ENCODE measurements at regions not wholly inside any gene's neighbourhood (a gene's known extent, or its start where the extent isn't known, plus 50 kb on each side); places are given as distances from the start of the nearest gene placed in this dataset.

- Histone ChIP-seq H3K36me3 (ENCODE audit: control insufficient read depth in 2 of 2, extremely low read depth in 1 of 2, insufficient read depth in 2 of 2, low read length in 2 of 2) (no peaks in the 10 kb centered on the region), H3K4me3 (replicated peaks in 1 of 3; ENCODE audit: insufficient read depth in 1 of 3, low read depth in 1 of 3, low read length in 3 of 3) (no peak overlapping the region), H3K4me2 (ENCODE audit: insufficient read depth, low read length) (no peak overlapping the region), H3K27me3 (ENCODE audit: control insufficient read depth in 2 of 2, insufficient read depth in 2 of 2, low read length in 2 of 2) (no peaks in the 10 kb centered on the region), H3K79me2 (ENCODE audit: control insufficient read depth, insufficient read depth, low read length) (no peaks in the 10 kb centered on the region), H2AFZ (ENCODE audit: low read depth, low read length) (no peak overlapping the region), H3K9me1 (replicated peaks; ENCODE audit: control insufficient read depth, extremely low read depth, insufficient read depth, low read length) (no peaks in the 10 kb centered on the region), H3K9me3 (replicated peaks; ENCODE audit: control insufficient read depth, insufficient read depth, low read length) (no peaks in the 10 kb centered on the region), H3K9ac (replicated peaks; ENCODE audit: extremely low read depth, insufficient read depth, low read length) (no peak overlapping the region), H3K27ac (ENCODE audit: insufficient read depth, low read depth, low read length) (no peak overlapping the region), H3K4me1 (ENCODE audit: control insufficient read depth, extremely low read depth, insufficient read depth, low read length) (no peaks in the 10 kb centered on the region), H4K20me1 (replicated peaks; ENCODE audit: control insufficient read depth, extremely low read depth, insufficient read depth, low read length) (no peaks in the 10 kb centered on the region)
- no TSS peak for BruUV-seq (replicated peaks)
- no peak for TF ChIP-seq MAX (IDR thresholded peaks at IDR 0.05; ENCODE audit: insufficient read depth, insufficient read length)
- TF ChIP-seq POLR2A (IDR thresholded peaks at IDR 0.05; ENCODE audit: low read depth, low read length) = no peak
- dilution Hi-C loops (cut with MboI; ENCODE audit: extremely low pct_ligation_motif_present, low sequenced_read_pairs) (no loop called here), intact Hi-C loops (cut with micrococcal nuclease) (no loop called here)
- FAIRE-seq (no peak), DNase-seq (ENCODE audit: low read depth, low spot score) (no peak)
- POLR2A ChIA-PET = no interaction called here
- CTCF ChIA-PET = no interaction called here
Measured at GRCh38 chr13:81540777-81541176, 1199.9 kb upstream of the SPRY2 start.

DNA sequence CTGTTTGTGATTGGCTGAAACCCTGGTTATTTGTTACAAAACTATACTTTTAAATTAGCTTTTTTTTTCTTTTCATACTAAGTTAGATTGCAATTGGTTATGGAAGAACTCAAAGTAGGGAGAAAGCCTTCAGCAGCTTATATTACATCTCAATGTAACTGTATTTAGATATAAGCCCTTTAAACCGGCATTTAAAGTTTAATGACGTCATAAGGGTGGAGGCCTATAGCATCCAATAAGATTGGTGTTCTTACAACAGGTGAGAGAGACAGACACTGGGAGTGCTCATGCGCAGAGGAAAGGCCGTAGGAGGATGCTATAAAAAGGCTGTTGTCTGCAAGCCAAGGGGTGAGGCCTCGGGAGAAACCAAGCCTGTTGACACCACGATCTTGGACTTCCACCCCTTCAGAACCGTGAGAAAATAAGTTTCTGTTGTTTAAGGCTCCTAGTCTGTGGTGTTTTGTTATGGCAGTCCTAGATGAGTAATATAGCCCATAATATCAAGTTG, 1198.8 kb upstream of the SPRY2 start:
- intact Hi-C loops (cut with micrococcal nuclease) (no loop called here), dilution Hi-C loops (cut with MboI; ENCODE audit: extremely low pct_ligation_motif_present, low sequenced_read_pairs) (no loop called here)

More for the DNA sequence above, 1198.8 kb upstream of the SPRY2 start:
- Histone ChIP-seq H2AFZ (ENCODE audit: low read depth, low read length) (no peak overlapping the region), H3K9me3 (replicated peaks; ENCODE audit: control insufficient read depth, insufficient read depth, low read length) (no peaks in the 10 kb centered on the region), H3K4me3 (replicated peaks in 1 of 3; ENCODE audit: insufficient read depth in 1 of 3, low read depth in 1 of 3, low read length in 3 of 3) (no peak overlapping the region), H3K4me2 (ENCODE audit: insufficient read depth, low read length) (no peak overlapping the region), H3K9me1 (replicated peaks; ENCODE audit: control insufficient read depth, extremely low read depth, insufficient read depth, low read length) (no peaks in the 10 kb centered on the region), H3K36me3 (ENCODE audit: control insufficient read depth in 2 of 2, extremely low read depth in 1 of 2, insufficient read depth in 2 of 2, low read length in 2 of 2) (no peaks in the 10 kb centered on the region), H3K9ac (replicated peaks; ENCODE audit: extremely low read depth, insufficient read depth, low read length) (no peak overlapping the region), H3K4me1 (ENCODE audit: control insufficient read depth, extremely low read depth, insufficient read depth, low read length) (no peaks in the 10 kb centered on the region), H3K27ac (ENCODE audit: insufficient read depth, low read depth, low read length) (no peak overlapping the region), H3K79me2 (ENCODE audit: control insufficient read depth, insufficient read depth, low read length) (no peaks in the 10 kb centered on the region), H3K27me3 (ENCODE audit: control insufficient read depth in 2 of 2, insufficient read depth in 2 of 2, low read length in 2 of 2) (no peaks in the 10 kb centered on the region), H4K20me1 (replicated peaks; ENCODE audit: control insufficient read depth, extremely low read depth, insufficient read depth, low read length) (no peaks in the 10 kb centered on the region)
- ChIA-PET POLR2A (no interaction called here), CTCF (no interaction called here)
- TF ChIP-seq EZH2 (IDR thresholded peaks at IDR 0.05; ENCODE audit: borderline replicate concordance, low read depth, low read length, severe bottlenecking) = no peak
- TF ChIP-seq JUN (IDR thresholded peaks at IDR 0.05; ENCODE audit: borderline replicate concordance, insufficient read depth, insufficient read length, low read depth) = no peak
- TF ChIP-seq POLR2AphosphoS5 (IDR thresholded peaks at IDR 0.05; ENCODE audit: insufficient read depth, low read depth, low read length) = no peak
- no peak for TF ChIP-seq MAX (IDR thresholded peaks at IDR 0.05; ENCODE audit: insufficient read depth, insufficient read length)
- TF ChIP-seq MYC (IDR thresholded peaks at IDR 0.05; ENCODE audit: low read depth, low read length) = no peak
- TF ChIP-seq POLR2A (IDR thresholded peaks at IDR 0.05; ENCODE audit: low read depth, low read length) = no peak
- no peak for TF ChIP-seq FOS (IDR thresholded peaks at IDR 0.05; ENCODE audit: borderline replicate concordance, insufficient read depth, low read length)
- TF ChIP-seq GATA2 (IDR thresholded peaks at IDR 0.05; ENCODE audit: insufficient read depth, insufficient read length, low read depth, low read length) = no peak
- TF ChIP-seq CTCF (IDR thresholded peaks at IDR 0.05; ENCODE audit: extremely low read depth in 1 of 2, insufficient read depth in 1 of 2, low read depth in 1 of 2, low read length in 2 of 2) = no peak
- DNase-seq (ENCODE audit: low read depth, low spot score) (no peak), FAIRE-seq (no peak)
- BruUV-seq (replicated peaks) = no TSS peak

Measured in endothelial cell of umbilical vein (primary cell).